Ovary (tissue), 3 donors: ENCODE measurements at regions not wholly inside any gene's neighbourhood (a gene's known extent, or its start where the extent isn't known, plus 50 kb on each side); places are given as distances from the start of the nearest gene placed in this dataset.

ENCODE experiments used
- POLR2A ChIP-seq: fragments of 450-650 bp; IDR thresholded peaks from one replicate; pipeline ENCODE4 v1.6.1; 2017; ENCODE audit warnings: antibody characterized with exemption, mild to moderate bottlenecking, moderate library complexity
- TF ChIP-seq, protein P1 (sequence below), 3 donors: fragments of 450-650 bp in 2 of 3; fragments of 200-600 bp in 1 of 3; IDR thresholded peaks; one replicate each; pipeline versions ENCODE4 v1.5.1 to v1.8.0; 2016 to 2022; ENCODE audit warnings: antibody characterized with exemption in 3 of 3, mild to moderate bottlenecking in 1 of 3
- donor health status: DM: no; HTN: no; CAD: no.

DNA sequence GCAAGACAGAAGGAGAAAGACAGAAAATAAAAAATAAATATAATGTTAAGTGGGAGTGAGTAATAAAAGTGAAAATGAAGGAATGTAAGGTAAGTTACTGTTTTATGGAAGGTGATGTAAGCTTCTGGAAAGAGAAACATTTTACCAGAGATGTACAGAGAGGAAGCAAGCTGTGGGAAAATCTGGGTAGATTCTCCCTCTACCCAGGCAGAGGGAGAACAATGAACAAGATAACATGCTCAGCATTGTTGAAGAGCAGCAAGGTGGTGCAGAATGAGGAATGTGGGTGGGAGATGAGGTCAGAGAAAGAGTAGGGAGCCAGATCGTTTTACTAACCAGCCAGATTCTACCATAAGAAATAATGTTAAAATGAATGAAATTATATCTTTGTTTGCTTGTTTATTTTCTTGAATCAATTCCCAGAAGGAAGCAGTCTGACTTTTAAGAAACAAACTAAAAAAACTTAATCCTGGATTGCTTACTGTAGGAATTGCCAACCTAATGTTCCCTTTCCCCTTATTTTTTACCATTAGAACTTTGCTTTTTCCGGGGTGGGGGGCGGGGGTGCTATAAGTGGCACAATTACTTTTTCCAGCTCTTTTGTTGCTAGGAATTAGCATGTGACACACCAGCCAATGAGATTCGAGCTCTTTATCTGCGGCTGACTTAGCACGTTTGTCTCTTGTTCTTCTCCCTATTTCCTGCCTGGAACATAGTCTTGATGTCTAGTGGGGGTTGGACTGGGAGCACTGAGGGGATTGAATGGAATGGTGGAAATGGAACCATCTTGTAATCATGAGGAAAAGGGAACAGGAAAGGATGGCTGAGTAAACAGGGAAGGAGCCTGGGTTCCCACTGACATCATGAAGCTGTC, 356.7 kb downstream of the TMEM167A start:
- TF ChIP-seq, protein P1, sequence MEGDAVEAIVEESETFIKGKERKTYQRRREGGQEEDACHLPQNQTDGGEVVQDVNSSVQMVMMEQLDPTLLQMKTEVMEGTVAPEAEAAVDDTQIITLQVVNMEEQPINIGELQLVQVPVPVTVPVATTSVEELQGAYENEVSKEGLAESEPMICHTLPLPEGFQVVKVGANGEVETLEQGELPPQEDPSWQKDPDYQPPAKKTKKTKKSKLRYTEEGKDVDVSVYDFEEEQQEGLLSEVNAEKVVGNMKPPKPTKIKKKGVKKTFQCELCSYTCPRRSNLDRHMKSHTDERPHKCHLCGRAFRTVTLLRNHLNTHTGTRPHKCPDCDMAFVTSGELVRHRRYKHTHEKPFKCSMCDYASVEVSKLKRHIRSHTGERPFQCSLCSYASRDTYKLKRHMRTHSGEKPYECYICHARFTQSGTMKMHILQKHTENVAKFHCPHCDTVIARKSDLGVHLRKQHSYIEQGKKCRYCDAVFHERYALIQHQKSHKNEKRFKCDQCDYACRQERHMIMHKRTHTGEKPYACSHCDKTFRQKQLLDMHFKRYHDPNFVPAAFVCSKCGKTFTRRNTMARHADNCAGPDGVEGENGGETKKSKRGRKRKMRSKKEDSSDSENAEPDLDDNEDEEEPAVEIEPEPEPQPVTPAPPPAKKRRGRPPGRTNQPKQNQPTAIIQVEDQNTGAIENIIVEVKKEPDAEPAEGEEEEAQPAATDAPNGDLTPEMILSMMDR (IDR thresholded peaks at IDR 0.05) = no peak
- TF ChIP-seq POLR2A = no peak
